HFF-Myc (cell line): ENCODE measurements at regions not wholly inside any gene's neighbourhood (a gene's known extent, or its start where the extent isn't known, plus 50 kb on each side); places are given as distances from the start of the nearest gene placed in this dataset.

Source experiments
- DNase-seq: peaks from one replicate; pipeline ENCODE4 v3.0.0-alpha.2; 2011; ENCODE audit warnings: low read depth; ENCODE audit errors: extremely low read depth
- H3K4me3 ChIP-seq: replicated peaks from 2 replicates; pipeline ENCODE4 v1.5.1; 2011; ENCODE audit warnings: low read depth, mild to moderate bottlenecking, control low read depth, low read length
- TF ChIP-seq, protein P1 (sequence below): IDR thresholded peaks from 2 replicates; pipeline ENCODE4 v1.5.1; 2012; ENCODE audit warnings: mild to moderate bottlenecking, low read depth, low read length, control low read depth; ENCODE audit errors: missing control alignments

DNA sequence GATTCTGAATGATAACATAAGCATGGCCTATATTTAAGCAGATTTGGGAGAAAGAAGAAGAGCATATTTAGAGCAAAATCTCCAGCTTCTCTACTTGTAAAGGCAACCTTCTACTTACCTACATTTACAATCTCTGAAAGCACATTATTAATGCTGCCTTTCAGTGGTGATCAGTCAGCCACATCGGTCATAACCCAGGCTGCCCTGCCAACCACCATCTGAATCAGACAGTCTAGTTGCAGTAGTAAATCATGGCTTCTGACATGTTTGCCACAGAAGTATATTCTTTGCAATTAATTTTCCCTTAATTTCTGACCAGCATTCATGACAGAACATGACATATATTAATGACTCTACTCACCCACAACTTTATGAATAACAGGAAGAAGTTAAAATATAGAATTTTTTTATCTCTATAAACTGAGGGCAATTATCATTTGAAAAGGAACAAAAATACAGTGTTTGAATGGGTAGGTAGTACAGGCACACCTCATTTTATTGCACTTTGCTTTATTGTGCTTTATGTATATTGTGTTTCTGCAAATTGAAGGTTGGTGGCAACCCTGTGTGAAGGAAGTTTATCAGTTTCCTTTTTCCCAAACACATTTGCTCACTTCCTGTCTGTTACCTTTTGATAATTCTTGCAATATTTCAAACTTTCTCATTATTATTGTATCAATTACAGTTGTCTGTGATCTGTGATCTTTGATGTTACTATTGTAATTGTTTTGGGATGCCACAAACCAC, 531.6 kb upstream of the CHAC2 start:
- TF ChIP-seq, protein P1, sequence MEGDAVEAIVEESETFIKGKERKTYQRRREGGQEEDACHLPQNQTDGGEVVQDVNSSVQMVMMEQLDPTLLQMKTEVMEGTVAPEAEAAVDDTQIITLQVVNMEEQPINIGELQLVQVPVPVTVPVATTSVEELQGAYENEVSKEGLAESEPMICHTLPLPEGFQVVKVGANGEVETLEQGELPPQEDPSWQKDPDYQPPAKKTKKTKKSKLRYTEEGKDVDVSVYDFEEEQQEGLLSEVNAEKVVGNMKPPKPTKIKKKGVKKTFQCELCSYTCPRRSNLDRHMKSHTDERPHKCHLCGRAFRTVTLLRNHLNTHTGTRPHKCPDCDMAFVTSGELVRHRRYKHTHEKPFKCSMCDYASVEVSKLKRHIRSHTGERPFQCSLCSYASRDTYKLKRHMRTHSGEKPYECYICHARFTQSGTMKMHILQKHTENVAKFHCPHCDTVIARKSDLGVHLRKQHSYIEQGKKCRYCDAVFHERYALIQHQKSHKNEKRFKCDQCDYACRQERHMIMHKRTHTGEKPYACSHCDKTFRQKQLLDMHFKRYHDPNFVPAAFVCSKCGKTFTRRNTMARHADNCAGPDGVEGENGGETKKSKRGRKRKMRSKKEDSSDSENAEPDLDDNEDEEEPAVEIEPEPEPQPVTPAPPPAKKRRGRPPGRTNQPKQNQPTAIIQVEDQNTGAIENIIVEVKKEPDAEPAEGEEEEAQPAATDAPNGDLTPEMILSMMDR, result no peak
- DNase-seq, result no peak
- H3K4me3 ChIP-seq, result no peak overlapping the region

DNA sequence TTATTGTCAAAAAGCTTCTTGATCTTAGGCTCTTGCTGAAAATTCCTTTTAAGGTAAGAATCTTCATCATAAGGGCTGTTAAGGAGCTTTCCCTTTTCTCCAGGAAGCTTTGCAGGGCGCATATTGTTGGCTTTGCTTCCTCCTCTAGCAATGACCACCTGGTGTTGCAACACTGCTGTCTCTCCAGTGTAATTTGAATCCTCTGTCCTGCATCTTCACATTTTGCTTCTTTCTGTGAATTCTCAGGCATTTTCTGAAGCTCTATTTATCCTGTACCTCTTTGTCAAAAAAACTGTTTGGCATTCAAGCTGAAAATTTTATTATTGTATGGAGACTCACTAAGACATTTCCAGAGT, 533.1 kb upstream of the CHAC2 start:
- TF ChIP-seq, protein P1, result no peak
- no peak for DNase-seq
- no peak overlapping the region for H3K4me3 ChIP-seq

DNA sequence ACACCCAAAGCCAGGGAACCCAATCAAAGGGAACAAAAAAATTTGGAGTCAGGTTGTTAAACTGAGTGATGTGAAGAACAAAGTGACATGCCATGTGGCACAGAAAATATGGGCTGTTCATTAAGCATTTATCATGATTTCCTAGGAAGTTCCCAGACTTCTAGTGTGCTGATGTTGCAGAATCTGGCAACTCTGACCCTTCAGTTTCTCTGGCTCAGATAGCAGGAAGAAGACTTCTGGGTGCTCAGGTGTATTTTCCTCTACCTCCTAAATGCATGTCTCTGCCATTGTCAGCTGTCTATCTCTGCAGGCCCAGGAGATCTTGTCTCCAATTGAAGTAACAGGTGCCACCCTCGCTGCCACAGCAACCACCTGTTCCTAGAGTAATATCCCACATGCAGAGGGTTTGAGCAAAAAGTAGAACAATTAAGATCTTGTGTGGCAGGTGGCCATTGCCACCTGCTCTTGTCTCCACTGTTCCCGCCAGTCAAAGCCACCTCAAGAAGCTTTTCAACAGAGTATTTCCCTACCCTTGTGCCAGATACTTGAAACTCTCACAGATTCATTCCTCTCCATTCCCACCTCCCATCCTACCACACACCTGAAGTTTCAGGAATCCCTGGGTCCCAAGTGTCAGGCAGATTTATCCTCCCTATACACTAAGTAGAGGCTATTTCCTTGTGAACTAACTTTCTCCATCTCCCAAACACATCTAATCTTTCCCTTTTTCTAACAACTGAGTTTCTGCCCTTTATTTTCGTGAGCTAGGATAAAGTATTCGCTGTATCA, 533.7 kb upstream of the CHAC2 start:
- DNase-seq, result no peak
- TF ChIP-seq, protein P1, result no peak
- H3K4me3 ChIP-seq, result no peak overlapping the region

DNA sequence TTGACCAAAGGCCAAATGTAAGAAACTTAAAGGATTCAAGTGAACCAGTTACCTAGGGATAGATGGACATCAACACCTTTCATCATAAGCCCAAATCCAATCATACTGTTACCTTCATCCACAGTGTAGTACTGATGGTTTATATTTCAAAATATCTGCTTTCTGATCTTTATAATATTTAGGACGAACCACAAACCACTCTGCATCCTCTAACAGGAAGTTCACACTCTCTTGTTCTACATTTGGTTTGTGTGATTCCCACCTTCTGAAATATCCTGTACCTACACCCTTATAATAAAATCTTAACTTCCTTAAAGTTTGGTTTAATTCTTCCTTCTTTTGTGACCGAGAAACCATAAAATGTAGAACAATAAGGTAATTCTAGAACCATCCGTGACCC, 535.7 kb upstream of the CHAC2 start:
- TF ChIP-seq, protein P1, result no peak
- H3K4me3 ChIP-seq, result no peak overlapping the region
- no peak for DNase-seq

DNA sequence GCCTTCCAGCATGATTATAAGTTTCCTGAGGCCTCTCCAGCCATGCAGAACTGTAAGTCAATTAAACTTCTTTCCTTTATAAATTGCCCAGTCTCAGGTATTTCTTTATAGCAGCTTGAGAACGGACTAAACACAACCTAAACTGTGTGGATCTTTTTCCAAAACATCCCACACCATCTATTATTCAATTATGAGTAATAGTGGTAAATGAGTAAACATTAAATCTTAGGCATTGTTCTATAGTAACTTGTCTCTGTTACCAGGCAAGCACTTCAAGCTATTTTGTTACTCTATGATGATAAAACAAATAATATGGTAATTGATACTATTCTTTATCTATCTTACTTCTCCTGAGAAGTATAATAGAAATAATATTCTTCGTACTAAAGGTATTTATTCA, 536.9 kb upstream of the CHAC2 start:
- no peak for DNase-seq
- TF ChIP-seq, protein P1, result no peak
- no peak overlapping the region for H3K4me3 ChIP-seq

DNA sequence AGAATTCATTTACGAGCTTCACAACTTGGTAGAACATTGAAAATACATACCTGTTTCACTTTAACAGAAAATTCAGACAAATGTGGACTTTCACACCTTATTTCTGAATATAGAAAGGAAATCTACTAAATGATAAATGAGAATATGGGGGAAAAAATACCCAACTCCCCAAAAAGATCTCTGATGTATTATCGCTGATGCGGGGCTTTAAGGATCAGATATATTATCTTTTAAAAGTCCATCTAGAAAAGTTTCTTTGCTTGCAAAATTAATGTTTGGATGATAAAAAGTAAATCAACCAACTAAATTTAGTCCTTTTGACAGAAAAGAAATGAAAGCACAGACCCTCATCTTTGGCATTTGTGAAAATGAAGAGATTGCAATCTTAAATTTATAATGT, 540.1 kb upstream of the CHAC2 start:
- TF ChIP-seq, protein P1, result no peak
- no peak for DNase-seq
- H3K4me3 ChIP-seq, result no peak overlapping the region
